UCSD-AML1 (cell line): ENCODE measurements at regions not wholly inside any gene's neighbourhood (a gene's known extent, or its start where the extent isn't known, plus 50 kb on each side); places are given as distances from the start of the nearest gene placed in this dataset.
"Not testable (repeated sequence)": the region's sequence is repeated elsewhere in the genome, so short reads cannot be mapped to it uniquely, and the experiment has no call there.

Source experiments
- DNase-seq: peaks from one replicate; lab custom pipeline; 2025; ENCODE audit not compliant: unreplicated experiment; lab: John Stamatoyannopoulos, UW

- no peak for DNase-seq
Observed at GRCh38 chr5:74406844-74407243, 233.7 kb downstream of the ENC1 start.

GRCh38 chr5:74405593-74405992, 234.9 kb downstream of the ENC1 start:
- no peak for DNase-seq

GRCh38 chr5:74404574-74405508, 235.7 kb downstream of the ENC1 start:
- no peak for DNase-seq

GRCh38 chr5:74403771-74404170, 236.8 kb downstream of the ENC1 start:
- no peak for DNase-seq

- DNase-seq: no peak
Observed at GRCh38 chr5:74402553-74402952, 238.0 kb downstream of the ENC1 start.

- no peak for DNase-seq
Observed at GRCh38 chr5:74401946-74402320, 238.6 kb downstream of the ENC1 start.

- DNase-seq: no peak
Observed at GRCh38 chr5:74401281-74401945, 239.1 kb downstream of the ENC1 start.

GRCh38 chr5:74400067-74400466, 240.5 kb downstream of the ENC1 start:
- no peak for DNase-seq

GRCh38 chr5:74396913-74397622, 243.5 kb downstream of the ENC1 start:
- DNase-seq: no peak

GRCh38 chr5:74394916-74395880, 245.3 kb downstream of the ENC1 start:
- DNase-seq: no peak

GRCh38 chr5:74394528-74394915, 246.0 kb downstream of the ENC1 start:
- DNase-seq: peak; percentile 24

GRCh38 chr5:74393943-74394342, 246.6 kb downstream of the ENC1 start:
- DNase-seq: no peak

GRCh38 chr5:74392711-74393351, 247.7 kb downstream of the ENC1 start:
- DNase-seq: no peak

- no peak for DNase-seq
Observed at GRCh38 chr5:74391410-74391809, 249.1 kb downstream of the ENC1 start.

GRCh38 chr5:74390822-74391221, 249.7 kb downstream of the ENC1 start:
- no peak for DNase-seq

GRCh38 chr5:74390306-74390637, 250.3 kb downstream of the ENC1 start:
- no peak for DNase-seq

- DNase-seq: no peak
Observed at GRCh38 chr5:74389531-74390305, 250.8 kb downstream of the ENC1 start.

- not testable (repeated sequence) for DNase-seq
Observed at GRCh38 chr5:74388411-74388810, 252.1 kb downstream of the ENC1 start.

GRCh38 chr5:74386571-74387334, 253.8 kb downstream of the ENC1 start:
- no peak for DNase-seq
